ENCODE measurements at regions not wholly inside any gene's neighbourhood (a gene's known extent, or its start where the extent isn't known, plus 50 kb on each side); places are given as distances from the start of the nearest gene placed in this dataset.

DNA sequence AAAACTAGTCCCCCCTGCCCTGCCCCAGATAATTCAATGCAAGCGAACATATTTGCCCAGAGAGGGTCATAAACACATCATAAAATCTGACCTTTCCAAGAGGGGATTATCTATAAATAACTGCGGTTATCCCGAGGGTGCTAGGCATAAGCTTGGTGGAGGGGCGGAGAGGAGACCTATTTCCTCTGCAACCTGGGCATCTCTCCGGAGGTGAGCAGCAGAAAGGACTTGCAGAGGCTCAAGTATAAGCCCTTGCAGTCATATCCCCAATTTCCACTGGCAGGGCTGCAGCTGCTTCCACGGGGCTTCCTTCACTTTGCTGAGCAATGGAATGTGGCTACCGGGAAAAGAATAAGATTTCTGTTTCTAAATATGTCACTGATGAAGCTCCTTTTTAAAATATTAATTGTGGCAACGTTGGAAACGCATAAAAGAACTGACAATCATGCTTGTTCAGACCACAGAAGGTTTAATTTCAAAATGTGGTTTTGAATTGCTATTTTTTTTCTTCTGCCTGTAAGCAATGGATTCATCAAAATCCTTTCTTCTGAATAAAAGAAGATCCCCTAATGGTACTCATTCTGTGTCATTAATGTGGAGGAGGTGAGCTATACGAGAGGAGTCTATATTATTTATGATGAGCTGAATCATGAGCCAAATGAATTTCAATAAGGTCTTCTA lies 268.9 kb upstream of the ATP2B1 start:
- no peaks in the 10 kb centered on the region for H3K9me3 ChIP-seq
- intact Hi-C loops (cut with DNase I; ENCODE audit: low total_unique reads): loop anchor here (5.0 kb wide), 1 partner anchor 265 kb away; no protein-coding TSS in a partner anchor
- TF ChIP-seq, protein P1, sequence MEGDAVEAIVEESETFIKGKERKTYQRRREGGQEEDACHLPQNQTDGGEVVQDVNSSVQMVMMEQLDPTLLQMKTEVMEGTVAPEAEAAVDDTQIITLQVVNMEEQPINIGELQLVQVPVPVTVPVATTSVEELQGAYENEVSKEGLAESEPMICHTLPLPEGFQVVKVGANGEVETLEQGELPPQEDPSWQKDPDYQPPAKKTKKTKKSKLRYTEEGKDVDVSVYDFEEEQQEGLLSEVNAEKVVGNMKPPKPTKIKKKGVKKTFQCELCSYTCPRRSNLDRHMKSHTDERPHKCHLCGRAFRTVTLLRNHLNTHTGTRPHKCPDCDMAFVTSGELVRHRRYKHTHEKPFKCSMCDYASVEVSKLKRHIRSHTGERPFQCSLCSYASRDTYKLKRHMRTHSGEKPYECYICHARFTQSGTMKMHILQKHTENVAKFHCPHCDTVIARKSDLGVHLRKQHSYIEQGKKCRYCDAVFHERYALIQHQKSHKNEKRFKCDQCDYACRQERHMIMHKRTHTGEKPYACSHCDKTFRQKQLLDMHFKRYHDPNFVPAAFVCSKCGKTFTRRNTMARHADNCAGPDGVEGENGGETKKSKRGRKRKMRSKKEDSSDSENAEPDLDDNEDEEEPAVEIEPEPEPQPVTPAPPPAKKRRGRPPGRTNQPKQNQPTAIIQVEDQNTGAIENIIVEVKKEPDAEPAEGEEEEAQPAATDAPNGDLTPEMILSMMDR (IDR thresholded peaks at IDR 0.05): no peak
- no peak for TF ChIP-seq POLR2A (IDR thresholded peaks at IDR 0.05)
- no peak overlapping the region for H3K4me3 ChIP-seq
- no peaks in the 10 kb centered on the region for H3K4me1 ChIP-seq
- no peaks in the 10 kb centered on the region for H3K36me3 ChIP-seq
- no peak overlapping the region for H3K27ac ChIP-seq
- H3K27me3 ChIP-seq: no peaks in the 10 kb centered on the region
- DNase-seq (ENCODE audit: low spot score in 2 of 2): no peak

DNA sequence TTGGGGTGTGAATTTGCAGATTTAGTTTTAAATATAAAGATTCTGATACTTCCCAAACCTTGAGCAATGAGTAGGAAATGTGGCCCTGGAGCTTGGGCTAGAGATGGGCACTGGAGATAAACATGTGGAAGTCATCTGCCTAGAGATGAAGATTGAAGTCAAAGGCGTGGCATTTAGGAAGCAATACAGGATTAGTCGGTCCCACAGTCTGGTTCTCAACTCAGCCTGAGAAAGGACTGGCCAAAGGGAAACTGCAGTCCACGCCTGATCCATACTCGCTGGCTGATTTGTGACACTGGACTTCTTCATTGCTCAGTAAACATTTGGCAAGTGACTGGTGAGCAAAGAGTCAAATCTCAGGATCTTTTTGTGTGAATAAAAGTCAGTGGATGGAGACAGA lies 268.2 kb upstream of the ATP2B1 start:
- H3K36me3 ChIP-seq: no peaks in the 10 kb centered on the region
- H3K9me3 ChIP-seq: no peaks in the 10 kb centered on the region
- TF ChIP-seq POLR2A (IDR thresholded peaks at IDR 0.05): no peak
- TF ChIP-seq, protein P1 (IDR thresholded peaks at IDR 0.05): no peak
- no peak for TF ChIP-seq POLR2AphosphoS5 (IDR thresholded peaks at IDR 0.05)
- no peaks in the 10 kb centered on the region for H3K27me3 ChIP-seq
- intact Hi-C loops (cut with DNase I; ENCODE audit: low total_unique reads): loop anchor here (5.0 kb wide), 1 partner anchor 265 kb away; no protein-coding TSS in a partner anchor
- H3K4me1 ChIP-seq: no peaks in the 10 kb centered on the region
- H3K27ac ChIP-seq: no peak overlapping the region
- no peak for DNase-seq (ENCODE audit: low spot score in 2 of 2)
- no peak overlapping the region for H3K4me3 ChIP-seq

DNA sequence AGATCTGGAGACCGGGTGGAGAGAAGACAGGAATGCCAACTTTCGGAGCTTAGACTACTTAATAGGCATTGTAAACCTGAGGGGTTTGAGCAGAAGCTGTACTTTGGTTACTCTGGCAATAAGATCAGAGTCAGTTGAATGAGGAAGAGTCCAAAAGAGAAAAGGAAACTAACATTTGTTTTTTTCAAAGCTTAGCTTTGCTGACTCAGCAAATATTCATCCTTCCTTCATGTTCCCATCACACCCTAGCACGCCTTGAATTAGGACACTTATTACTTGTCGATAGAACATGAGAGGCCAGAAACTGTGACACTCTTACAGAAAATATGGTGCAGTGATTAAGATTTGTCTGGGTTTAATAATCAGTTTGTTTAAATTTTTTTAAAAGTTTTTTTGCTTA lies 266.9 kb upstream of the ATP2B1 start:
- H3K4me1 ChIP-seq: no peaks in the 10 kb centered on the region
- no peak for DNase-seq (ENCODE audit: low spot score in 2 of 2)
- H3K27me3 ChIP-seq: no peaks in the 10 kb centered on the region
- no peaks in the 10 kb centered on the region for H3K9me3 ChIP-seq
- intact Hi-C loops (cut with DNase I; ENCODE audit: low total_unique reads): loop anchor here (5.0 kb wide), 1 partner anchor 263 kb away; no protein-coding TSS in a partner anchor
- H3K4me3 ChIP-seq: no peak overlapping the region
- H3K36me3 ChIP-seq: no peaks in the 10 kb centered on the region
- no peak overlapping the region for H3K27ac ChIP-seq
- TF ChIP-seq POLR2AphosphoS5 (IDR thresholded peaks at IDR 0.05): no peak
- TF ChIP-seq, protein P1 (IDR thresholded peaks at IDR 0.05): no peak
- TF ChIP-seq POLR2A (IDR thresholded peaks at IDR 0.05): no peak

DNA sequence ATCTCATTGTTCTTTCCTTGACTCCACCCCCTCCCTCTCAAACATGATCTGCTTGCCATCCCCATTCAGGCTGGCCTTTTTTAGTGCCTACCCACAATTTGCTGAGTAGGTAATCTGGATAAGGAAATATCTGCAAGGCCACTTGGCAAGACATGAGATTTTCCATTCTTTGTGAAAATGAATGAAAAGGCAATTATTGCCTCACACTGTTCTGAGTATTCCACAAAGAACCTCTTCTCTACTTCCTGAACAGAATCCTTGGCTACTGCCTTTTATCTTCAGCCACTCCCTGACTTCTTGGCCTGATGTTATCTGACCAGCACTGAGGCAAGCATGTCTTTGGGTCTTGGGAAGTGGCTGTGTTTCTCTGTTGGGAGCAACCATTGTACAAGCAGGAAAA lies 263.2 kb upstream of the ATP2B1 start:
- H3K4me3 ChIP-seq: no peak overlapping the region
- no peaks in the 10 kb centered on the region for H3K36me3 ChIP-seq
- DNase-seq (ENCODE audit: low spot score in 2 of 2): no peak
- no peaks in the 10 kb centered on the region for H3K27me3 ChIP-seq
- no peaks in the 10 kb centered on the region for H3K4me1 ChIP-seq
- H3K27ac ChIP-seq: peak overlapping the region in 1 of 2 donors; percentile 0
- TF ChIP-seq POLR2AphosphoS5 (IDR thresholded peaks at IDR 0.05) (no peak), POLR2A (IDR thresholded peaks at IDR 0.05) (no peak)
- TF ChIP-seq, protein P1 (IDR thresholded peaks at IDR 0.05): no peak
- intact Hi-C loops (cut with DNase I; ENCODE audit: low total_unique reads): no loop called here
- no peaks in the 10 kb centered on the region for H3K9me3 ChIP-seq

DNA sequence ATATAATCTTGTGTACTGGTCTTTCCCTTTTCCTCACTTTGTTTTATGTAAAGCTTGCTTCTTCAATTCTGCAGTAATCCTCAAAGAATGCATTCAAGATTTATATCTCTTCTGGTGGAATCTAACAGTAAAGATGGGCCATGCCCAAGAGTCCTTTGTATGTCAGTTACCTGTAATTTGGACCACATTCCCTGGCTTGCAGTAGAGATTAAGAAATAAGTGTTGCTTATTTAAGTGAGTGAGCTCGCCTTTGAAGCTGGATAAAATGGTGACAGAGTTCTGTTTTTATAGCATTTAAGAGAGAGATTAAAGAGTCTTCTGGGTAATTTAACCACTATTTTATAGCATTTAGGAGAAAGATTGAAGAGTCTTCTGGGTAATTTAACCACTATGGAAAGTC lies 262.1 kb upstream of the ATP2B1 start:
- Histone ChIP-seq H3K4me1 (no peaks in the 10 kb centered on the region), H3K36me3 (no peaks in the 10 kb centered on the region), H3K27me3 (no peaks in the 10 kb centered on the region), H3K9me3 (no peaks in the 10 kb centered on the region), H3K4me3 (no peak overlapping the region), H3K27ac (no peak overlapping the region)
- intact Hi-C loops (cut with DNase I; ENCODE audit: low total_unique reads): no loop called here
- TF ChIP-seq, protein P1 (IDR thresholded peaks at IDR 0.05): no peak
- no peak for TF ChIP-seq POLR2AphosphoS5 (IDR thresholded peaks at IDR 0.05)
- DNase-seq (ENCODE audit: low spot score in 2 of 2): no peak
